Rectal smooth muscle tissue (tissue), 1 donor: ENCODE measurements at regions not wholly inside any gene's neighbourhood (a gene's known extent, or its start where the extent isn't known, plus 50 kb on each side); places are given as distances from the start of the nearest gene placed in this dataset.

Experiments used
- H3K27ac ChIP-seq: one replicate; pipeline ENCODE4 v1.7.0; 2013; ENCODE audit warnings: low read depth, low read length, inconsistent platforms
- H3K27me3 ChIP-seq: one replicate; pipeline ENCODE4 v1.7.0; 2013; ENCODE audit warnings: low read length; ENCODE audit not compliant: control insufficient read depth, insufficient read depth
- H3K36me3 ChIP-seq: one replicate; pipeline ENCODE4 v1.7.0; 2013; ENCODE audit warnings: low read length; ENCODE audit not compliant: control insufficient read depth, insufficient read depth
- H3K4me1 ChIP-seq: one replicate; pipeline ENCODE4 v1.7.0; 2013; ENCODE audit warnings: low read length; ENCODE audit not compliant: control insufficient read depth, insufficient read depth
- H3K4me3 ChIP-seq: one replicate; pipeline ENCODE4 v1.7.0; 2013; ENCODE audit warnings: low read length
- H3K9ac ChIP-seq: one replicate; pipeline ENCODE4 v1.7.0; 2013; ENCODE audit warnings: low read length

- Histone ChIP-seq H3K4me1 (no peaks in the 10 kb centered on the region), H3K9ac (no peak overlapping the region), H3K4me3 (no peak overlapping the region), H3K27me3 (no peaks in the 10 kb centered on the region), H3K36me3 (no peaks in the 10 kb centered on the region), H3K27ac (no peak overlapping the region)
Observed at GRCh38 chr5:61737964-61738340, 405.9 kb downstream of the ZSWIM6 start.

GRCh38 chr5:61738446-61738845 is 406.4 kb downstream of the ZSWIM6 start:
- H3K4me1 ChIP-seq: no peaks in the 10 kb centered on the region
- H3K9ac ChIP-seq: no peak overlapping the region
- H3K27me3 ChIP-seq: no peaks in the 10 kb centered on the region
- no peak overlapping the region for H3K27ac ChIP-seq
- no peaks in the 10 kb centered on the region for H3K36me3 ChIP-seq
- no peak overlapping the region for H3K4me3 ChIP-seq

DNA sequence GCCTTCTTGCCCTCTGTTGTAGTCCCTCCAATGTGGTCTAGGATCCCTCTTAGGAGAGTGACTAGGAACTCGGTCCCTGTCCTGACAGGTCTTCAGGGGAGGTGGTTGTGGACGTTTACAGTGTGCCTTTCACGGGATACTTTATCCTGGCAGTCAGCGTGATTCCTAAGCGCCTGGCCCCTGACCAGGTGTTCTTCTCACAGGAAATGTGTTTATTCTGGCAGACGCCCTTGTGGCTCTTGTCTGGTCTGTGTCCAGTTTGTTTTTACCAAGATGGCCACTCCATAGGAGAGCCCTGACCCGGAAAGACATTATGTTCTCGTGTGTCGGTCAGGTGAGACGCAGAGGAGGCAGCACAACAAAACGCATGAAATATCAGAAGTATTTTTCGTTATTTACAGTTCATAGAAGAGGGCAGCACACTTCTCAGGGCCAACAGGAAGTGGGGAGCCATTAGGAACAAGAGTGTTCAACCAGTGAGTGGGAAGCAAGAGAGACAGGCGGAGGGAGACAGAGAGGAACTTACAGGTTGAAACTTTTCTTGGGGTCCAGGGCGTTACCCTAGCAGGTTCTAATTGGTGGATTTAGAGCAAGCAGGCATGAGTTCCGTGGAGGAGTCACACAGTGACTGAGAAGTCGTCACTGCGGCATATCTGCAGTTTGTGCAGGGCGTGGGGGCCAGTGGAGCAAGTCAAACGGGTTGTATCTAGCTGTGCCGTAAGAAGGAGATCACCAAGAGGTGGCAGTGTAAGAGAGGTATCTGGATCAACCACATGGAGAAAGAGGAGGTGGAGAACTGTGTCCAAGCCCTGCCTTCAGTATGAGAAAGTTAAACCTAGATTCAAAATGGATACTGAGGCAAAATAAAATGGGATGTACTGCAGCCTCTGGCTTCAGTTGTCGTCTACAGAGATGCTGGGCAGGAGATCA is 412.9 kb downstream of the ZSWIM6 start:
- H3K27ac ChIP-seq: no peak overlapping the region
- no peak overlapping the region for H3K4me3 ChIP-seq
- no peaks in the 10 kb centered on the region for H3K36me3 ChIP-seq
- H3K4me1 ChIP-seq: no peaks in the 10 kb centered on the region
- H3K27me3 ChIP-seq: no peaks in the 10 kb centered on the region
- no peak overlapping the region for H3K9ac ChIP-seq

DNA sequence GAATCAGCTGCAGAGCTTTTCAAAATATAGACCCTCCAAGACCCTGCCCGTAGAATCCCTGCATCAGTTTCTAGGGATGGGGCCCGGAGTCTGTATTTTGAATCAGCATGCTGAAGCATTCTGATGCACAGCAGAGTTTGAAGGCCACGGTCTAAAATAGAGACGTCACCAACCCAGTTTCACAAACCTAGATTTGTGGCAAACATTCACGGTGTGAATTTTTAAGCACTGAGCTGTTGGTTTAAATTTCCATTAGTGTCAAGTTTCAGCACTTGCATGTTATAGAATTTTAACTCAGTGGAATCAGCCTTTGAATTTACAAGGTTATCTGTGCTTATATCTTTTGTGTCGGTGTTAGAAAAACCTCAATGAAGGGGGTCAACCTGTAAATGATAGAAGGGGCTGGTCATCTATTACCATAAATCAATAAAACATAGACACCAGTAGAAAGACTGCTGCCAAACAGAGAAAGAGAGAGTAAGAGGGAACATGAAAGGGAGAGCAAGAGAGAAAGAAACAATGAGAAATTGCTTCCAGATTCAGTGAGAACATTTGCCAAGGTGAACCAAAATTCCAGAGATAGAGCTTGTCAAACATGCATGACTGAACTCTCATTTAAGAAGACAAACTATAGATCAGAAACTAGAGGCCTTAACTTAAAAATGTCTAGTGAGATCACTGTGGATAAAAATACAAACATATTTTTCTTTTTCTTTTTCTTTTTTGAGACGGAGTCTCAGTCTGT is 414.9 kb downstream of the ZSWIM6 start:
- H3K9ac ChIP-seq: no peak overlapping the region
- no peaks in the 10 kb centered on the region for H3K36me3 ChIP-seq

GRCh38 chr5:61748121-61748520 is 416.1 kb downstream of the ZSWIM6 start:
- H3K4me3 ChIP-seq: no peak overlapping the region
- H3K36me3 ChIP-seq: no peaks in the 10 kb centered on the region
- no peaks in the 10 kb centered on the region for H3K4me1 ChIP-seq
- H3K9ac ChIP-seq: no peak overlapping the region
- no peaks in the 10 kb centered on the region for H3K27me3 ChIP-seq
- no peak overlapping the region for H3K27ac ChIP-seq

More for the DNA sequence above, 414.9 kb downstream of the ZSWIM6 start:
- Histone ChIP-seq H3K27me3 (no peaks in the 10 kb centered on the region), H3K4me3 (no peak overlapping the region), H3K4me1 (no peaks in the 10 kb centered on the region), H3K27ac (no peak overlapping the region)

GRCh38 chr5:61748651-61749050 is 416.6 kb downstream of the ZSWIM6 start:
- H3K9ac ChIP-seq: no peak overlapping the region
- H3K4me1 ChIP-seq: no peaks in the 10 kb centered on the region
- no peak overlapping the region for H3K27ac ChIP-seq
- H3K36me3 ChIP-seq: no peaks in the 10 kb centered on the region
- no peaks in the 10 kb centered on the region for H3K27me3 ChIP-seq
- H3K4me3 ChIP-seq: no peak overlapping the region

GRCh38 chr5:61752588-61752987 is 420.5 kb downstream of the ZSWIM6 start:
- Histone ChIP-seq H3K4me1 (no peaks in the 10 kb centered on the region), H3K36me3 (no peaks in the 10 kb centered on the region), H3K27ac (no peak overlapping the region), H3K27me3 (no peaks in the 10 kb centered on the region), H3K4me3 (no peak overlapping the region), H3K9ac (no peak overlapping the region)

- no peak overlapping the region for H3K4me3 ChIP-seq
- H3K36me3 ChIP-seq: no peaks in the 10 kb centered on the region
- no peaks in the 10 kb centered on the region for H3K27me3 ChIP-seq
- no peak overlapping the region for H3K9ac ChIP-seq
- H3K4me1 ChIP-seq: no peaks in the 10 kb centered on the region
- H3K27ac ChIP-seq: no peak overlapping the region
Observed at GRCh38 chr5:61754792-61755191, 422.7 kb downstream of the ZSWIM6 start.

GRCh38 chr5:61755726-61756222 is 423.7 kb downstream of the ZSWIM6 start:
- no peak overlapping the region for H3K4me3 ChIP-seq
- H3K27ac ChIP-seq: no peak overlapping the region
- H3K36me3 ChIP-seq: no peaks in the 10 kb centered on the region
- no peaks in the 10 kb centered on the region for H3K27me3 ChIP-seq
- no peak overlapping the region for H3K9ac ChIP-seq
- H3K4me1 ChIP-seq: no peaks in the 10 kb centered on the region

DNA sequence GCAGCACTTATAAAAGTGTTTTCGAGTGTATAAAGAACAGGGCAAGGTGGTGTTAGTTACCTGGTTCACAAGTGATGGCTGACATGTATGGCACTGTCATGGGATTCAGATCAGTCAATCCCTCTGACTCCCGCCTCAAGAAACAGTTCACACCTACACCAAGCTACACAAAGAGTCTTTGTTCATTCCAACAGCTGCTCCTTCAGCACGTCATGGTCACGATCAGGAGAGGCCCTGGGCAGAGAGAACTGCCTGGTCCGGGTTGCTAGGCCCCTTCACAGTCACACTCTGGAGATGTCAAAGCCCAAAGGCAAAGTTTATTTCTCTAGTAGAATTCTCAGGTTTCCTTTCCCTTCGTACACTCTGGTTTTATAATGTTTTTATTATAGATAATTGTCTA is 426.7 kb downstream of the ZSWIM6 start:
- Histone ChIP-seq H3K4me1 (no peaks in the 10 kb centered on the region), H3K36me3 (no peaks in the 10 kb centered on the region), H3K4me3 (no peak overlapping the region), H3K27ac (no peak overlapping the region), H3K27me3 (no peaks in the 10 kb centered on the region), H3K9ac (no peak overlapping the region)

- Histone ChIP-seq H3K36me3 (no peaks in the 10 kb centered on the region), H3K27me3 (peaks cover 2% of the 10 kb centered on the region), H3K4me3 (no peak overlapping the region), H3K9ac (no peak overlapping the region), H3K27ac (no peak overlapping the region), H3K4me1 (no peaks in the 10 kb centered on the region)
Observed at GRCh38 chr5:61765471-61765870, 433.4 kb downstream of the ZSWIM6 start.

DNA sequence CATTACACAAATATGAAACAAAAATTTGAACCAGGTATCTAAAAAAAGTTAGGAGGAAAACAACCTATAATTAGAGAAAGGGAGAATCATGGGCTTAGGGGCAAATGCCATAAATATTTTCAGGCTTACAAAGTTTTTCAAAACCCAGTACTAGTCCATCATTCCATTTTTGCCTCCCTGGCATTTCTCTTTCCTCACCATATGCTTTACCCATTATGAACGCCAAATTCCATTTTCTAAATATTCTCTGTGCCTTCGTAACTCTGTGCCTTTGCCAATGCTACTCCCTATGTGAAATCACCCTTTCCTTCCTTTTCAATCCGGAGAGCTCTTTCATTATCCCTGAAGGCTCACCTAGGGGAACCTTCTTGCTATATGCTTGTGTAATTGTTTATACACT is 434.1 kb downstream of the ZSWIM6 start:
- no peak overlapping the region for H3K4me3 ChIP-seq
- H3K27me3 ChIP-seq: peaks cover 2% of the 10 kb centered on the region
- H3K36me3 ChIP-seq: no peaks in the 10 kb centered on the region
- H3K9ac ChIP-seq: no peak overlapping the region
- H3K4me1 ChIP-seq: no peaks in the 10 kb centered on the region
- H3K27ac ChIP-seq: no peak overlapping the region
